Tibial artery (tissue), 4 donors: ENCODE measurements at regions not wholly inside any gene's neighbourhood (a gene's known extent, or its start where the extent isn't known, plus 50 kb on each side); places are given as distances from the start of the nearest gene placed in this dataset.

Experiments
- DNase-seq, 2 donors: peaks; one replicate each; pipeline ENCODE4 v3.0.0-alpha.2; 2019
- H3K27ac ChIP-seq, 2 donors: fragments of 200-600 bp; sonication (generic) in 1 of 2; 1 replicate in 1 of 2; 2 replicates in 1 of 2; pipeline ENCODE4 v1.5.1; 2018 to 2019; ENCODE audit warnings: mild to moderate bottlenecking in 1 of 2
- H3K27me3 ChIP-seq, 2 donors: fragments of 200-600 bp; sonication (generic) in 1 of 2; one replicate each; pipeline versions ENCODE4 v1.5.1 to v1.6.0; 2016 to 2019
- H3K36me3 ChIP-seq, 3 donors: fragments of 200-600 bp; sonication (generic) in 2 of 3; one replicate each; pipeline ENCODE4 v1.5.1; 2016 to 2019; ENCODE audit warnings: mild to moderate bottlenecking in 2 of 3
- H3K4me1 ChIP-seq, 4 donors: fragments of 200-600 bp; sonication (generic) in 2 of 4; 1 replicate in 3 of 4; 2 replicates in 1 of 4; pipeline ENCODE4 v1.5.1; 2016 to 2019
- H3K4me3 ChIP-seq, 2 donors: fragments of 200-600 bp; sonication (generic) in 1 of 2; 1 replicate in 1 of 2; 2 replicates in 1 of 2; pipeline ENCODE4 v1.5.1; 2018 to 2019; ENCODE audit warnings: mild to moderate bottlenecking in 2 of 2
- H3K9me3 ChIP-seq, 3 donors: fragments of 200-600 bp; sonication (generic) in 1 of 3; one replicate each; pipeline ENCODE4 v1.5.1; 2016 to 2019
- CTCF ChIP-seq, 2 experiments: fragments of 200-600 bp in 1 of 2; fragments of 450-650 bp in 1 of 2; IDR thresholded peaks; one replicate each; pipeline ENCODE4 v1.5.1; 2017 to 2019; ENCODE audit warnings: antibody characterized with exemption in 2 of 2, mild to moderate bottlenecking in 1 of 2, moderate library complexity in 1 of 2
- intact Hi-C: fragments of 100-400 bp; cut with DNase I; formaldehyde crosslinking; loops from one replicate; pipeline ENCODE4 v1.15.0; 2023; ENCODE audit warnings: low total_unique reads

GRCh38 chr9:97753364-97753763 lies 56.2 kb upstream of the XPA start:
- intact Hi-C loops = no loop called here
- no peak for DNase-seq

GRCh38 chr9:97753975-97754374 lies 56.8 kb upstream of the XPA start:
- Histone ChIP-seq H3K4me3 (no peak overlapping the region), H3K27ac (no peak overlapping the region), H3K36me3 (no peaks in the 10 kb centered on the region), H3K27me3 (no peaks in the 10 kb centered on the region), H3K9me3 (peaks cover 0 to 8% (median 0%) of the 10 kb centered on the region in 3 donors), H3K4me1 (no peaks in the 10 kb centered on the region)
- no peak for TF ChIP-seq CTCF (IDR thresholded peaks at IDR 0.05)
- intact Hi-C loops = no loop called here
- DNase-seq = no peak

More at GRCh38 chr9:97753364-97753763, 56.2 kb upstream of the XPA start:
- no peaks in the 10 kb centered on the region for H3K36me3 ChIP-seq
- H3K9me3 ChIP-seq = peaks cover 0 to 8% (median 0%) of the 10 kb centered on the region in 3 donors
- no peaks in the 10 kb centered on the region for H3K27me3 ChIP-seq
- no peak for TF ChIP-seq CTCF (IDR thresholded peaks at IDR 0.05)
- no peaks in the 10 kb centered on the region for H3K4me1 ChIP-seq
- no peak overlapping the region for H3K4me3 ChIP-seq
- H3K27ac ChIP-seq = no peak overlapping the region

GRCh38 chr9:97755618-97756267 lies 58.6 kb upstream of the XPA start:
- no peak for TF ChIP-seq CTCF (IDR thresholded peaks at IDR 0.05)

GRCh38 chr9:97756991-97757390 lies 59.9 kb upstream of the XPA start:
- Histone ChIP-seq H3K27ac (no peak overlapping the region), H3K4me1 (peaks cover 0 to 8% (median 0%) of the 10 kb centered on the region in 4 donors), H3K27me3 (no peaks in the 10 kb centered on the region), H3K9me3 (peaks cover 0 to 8% (median 0%) of the 10 kb centered on the region in 3 donors), H3K4me3 (no peak overlapping the region), H3K36me3 (no peaks in the 10 kb centered on the region)
- intact Hi-C loops = no loop called here
- TF ChIP-seq CTCF (IDR thresholded peaks at IDR 0.05) = no peak
- no peak for DNase-seq

More at GRCh38 chr9:97755618-97756267, 58.6 kb upstream of the XPA start:
- Histone ChIP-seq H3K27me3 (no peaks in the 10 kb centered on the region), H3K4me3 (no peak overlapping the region), H3K4me1 (peaks cover 0 to 8% (median 0%) of the 10 kb centered on the region in 4 donors), H3K9me3 (peaks cover 0 to 8% (median 0%) of the 10 kb centered on the region in 3 donors), H3K36me3 (no peaks in the 10 kb centered on the region), H3K27ac (no peak overlapping the region)
- no peak for DNase-seq
- intact Hi-C loops = no loop called here

- H3K27ac ChIP-seq = no peak overlapping the region
- H3K4me3 ChIP-seq = no peak overlapping the region
- TF ChIP-seq CTCF (IDR thresholded peaks at IDR 0.05) = no peak
- intact Hi-C loops = no loop called here
- H3K4me1 ChIP-seq = peaks cover 0 to 8% (median 0%) of the 10 kb centered on the region in 4 donors
- H3K9me3 ChIP-seq = peaks cover 0 to 8% (median 0%) of the 10 kb centered on the region in 3 donors
- no peaks in the 10 kb centered on the region for H3K36me3 ChIP-seq
- no peak for DNase-seq
- no peaks in the 10 kb centered on the region for H3K27me3 ChIP-seq
Measured at GRCh38 chr9:97758334-97758916, 61.3 kb upstream of the XPA start.
